ENCODE measurements at regions not wholly inside any gene's neighbourhood (a gene's known extent, or its start where the extent isn't known, plus 50 kb on each side); places are given as distances from the start of the nearest gene placed in this dataset.
"Not testable (repeated sequence)": the region's sequence is repeated elsewhere in the genome, so short reads cannot be mapped to it uniquely, and the experiment has no call there.

DNA sequence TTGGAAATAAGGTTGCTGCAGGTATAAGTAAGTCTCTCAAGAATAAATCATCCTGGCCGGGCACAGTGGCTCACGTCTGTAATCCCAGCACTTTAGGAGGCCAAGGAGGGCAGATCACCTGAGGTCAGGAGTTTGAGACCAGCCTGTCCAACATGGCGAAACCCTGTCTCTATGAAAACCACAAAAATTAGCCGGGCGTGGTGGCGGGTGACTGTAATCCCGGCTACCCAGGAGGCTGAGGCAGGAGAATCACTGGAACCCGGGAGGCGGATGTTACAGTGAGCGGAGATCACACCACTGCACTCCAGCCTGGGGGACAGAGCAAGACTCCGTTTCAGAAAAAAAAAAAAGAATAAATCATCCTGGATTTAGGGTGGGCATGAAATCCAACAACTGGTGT lies 59.7 kb upstream of the ATP2B4 start:
- TF ChIP-seq EZH2 (IDR thresholded peaks at IDR 0.05; ENCODE audit: insufficient read depth, poor library complexity, severe bottlenecking); EZH2phosphoT487 (IDR thresholded peaks at IDR 0.05; ENCODE audit: insufficient read depth, low read depth): not testable (repeated sequence)

Measured in GM23248 (cell line).